ENCODE measurements at regions not wholly inside any gene's neighbourhood (a gene's known extent, or its start where the extent isn't known, plus 50 kb on each side); places are given as distances from the start of the nearest gene placed in this dataset.

DNA sequence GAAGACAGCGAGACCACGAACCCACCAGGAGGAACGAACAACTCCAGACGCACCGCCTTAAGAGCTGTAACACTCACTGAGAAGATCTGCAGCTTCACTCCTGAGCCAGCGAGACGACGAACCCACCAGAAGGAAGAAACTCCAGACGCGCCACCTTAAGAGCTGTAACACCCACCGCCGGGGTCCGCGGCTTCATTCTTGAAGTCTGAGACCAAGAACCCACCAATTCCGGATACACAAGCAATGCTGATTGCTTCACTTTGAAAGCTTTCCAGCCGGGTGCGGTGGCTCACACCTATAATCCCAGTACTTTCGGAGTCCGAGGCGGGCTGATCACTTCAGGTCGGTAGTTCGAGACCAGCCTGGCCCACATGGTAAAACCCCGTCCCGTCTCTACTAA lies 177.2 kb upstream of the MYO3A start:
- no peak overlapping the region for H3K4me3 Mint-ChIP-seq
- no peak overlapping the region for H3K27ac Mint-ChIP-seq
- H3K9me3 Mint-ChIP-seq = peaks cover 23% of the 10 kb centered on the region
- no peaks in the 10 kb centered on the region for H3K27me3 Mint-ChIP-seq (ENCODE audit: insufficient read depth)
- no peak for TF ChIP-seq CTCF (IDR thresholded peaks at IDR 0.05)
- DNase-seq = no peak
- H3K36me3 Mint-ChIP-seq (ENCODE audit: low read depth) = no peaks in the 10 kb centered on the region
- H3K4me1 Mint-ChIP-seq (ENCODE audit: low read depth) = no peaks in the 10 kb centered on the region

- TF ChIP-seq CTCF (IDR thresholded peaks at IDR 0.05) = peak; percentile 34; the same call in 1 of the 2 replicates
- Mint-ChIP-seq H3K36me3 (ENCODE audit: low read depth) (no peaks in the 10 kb centered on the region), H3K4me1 (ENCODE audit: low read depth) (no peaks in the 10 kb centered on the region), H3K9me3 (peaks cover 29% of the 10 kb centered on the region), H3K4me3 (no peak overlapping the region), H3K27me3 (ENCODE audit: insufficient read depth) (no peaks in the 10 kb centered on the region; the same call in 1 of the 2 replicates), H3K27ac (no peak overlapping the region)
- DNase-seq = no peak
These were observed 176.0 kb upstream of the MYO3A start for GRCh38 chr10:25758041-25758457.

- Mint-ChIP-seq H3K9me3 (peaks cover 34% of the 10 kb centered on the region), H3K36me3 (ENCODE audit: low read depth) (no peaks in the 10 kb centered on the region), H3K4me1 (ENCODE audit: low read depth) (no peaks in the 10 kb centered on the region), H3K27me3 (ENCODE audit: insufficient read depth) (no peaks in the 10 kb centered on the region; the same call in 1 of the 2 replicates), H3K4me3 (no peak overlapping the region), H3K27ac (no peak overlapping the region)
- no peak for TF ChIP-seq CTCF (IDR thresholded peaks at IDR 0.05)
- DNase-seq = no peak
These were observed 175.5 kb upstream of the MYO3A start for GRCh38 chr10:25758511-25758910.

- H3K9me3 Mint-ChIP-seq = peaks cover 35% of the 10 kb centered on the region
These were observed 172.1 kb upstream of the MYO3A start for GRCh38 chr10:25761937-25762336.

DNA sequence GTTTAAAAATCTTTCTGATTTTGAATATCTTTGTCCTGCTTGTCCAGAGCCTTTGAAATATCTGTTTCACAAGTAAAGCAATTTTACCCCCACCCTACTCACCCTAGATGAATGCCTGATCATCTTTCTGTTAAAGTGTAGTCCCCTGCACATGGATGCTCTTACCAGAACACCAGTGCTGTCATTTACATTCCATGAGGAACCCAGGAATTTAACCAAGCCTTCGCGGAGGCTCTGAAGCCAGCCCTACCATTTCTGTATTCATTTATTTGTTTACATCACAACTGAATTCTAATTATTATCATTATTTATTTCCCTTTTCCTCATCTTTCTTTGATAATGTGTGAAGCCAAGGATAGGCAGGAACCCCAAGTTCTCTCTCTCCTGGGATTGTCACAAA lies 167.8 kb upstream of the MYO3A start:
- H3K27me3 Mint-ChIP-seq (ENCODE audit: insufficient read depth) = no peaks in the 10 kb centered on the region; the same call in 1 of the 2 replicates
- H3K27ac Mint-ChIP-seq = no peak overlapping the region

More at GRCh38 chr10:25761937-25762336, 172.1 kb upstream of the MYO3A start:
- Mint-ChIP-seq H3K4me1 (ENCODE audit: low read depth) (no peaks in the 10 kb centered on the region), H3K36me3 (ENCODE audit: low read depth) (no peaks in the 10 kb centered on the region), H3K4me3 (no peak overlapping the region), H3K27me3 (ENCODE audit: insufficient read depth) (no peaks in the 10 kb centered on the region; the same call in 1 of the 2 replicates), H3K27ac (no peak overlapping the region)
- no peak for TF ChIP-seq CTCF (IDR thresholded peaks at IDR 0.05)
- no peak for DNase-seq

More for the DNA sequence above, 167.8 kb upstream of the MYO3A start:
- H3K36me3 Mint-ChIP-seq (ENCODE audit: low read depth) = no peaks in the 10 kb centered on the region
- no peaks in the 10 kb centered on the region for H3K4me1 Mint-ChIP-seq (ENCODE audit: low read depth)
- no peak for TF ChIP-seq CTCF (IDR thresholded peaks at IDR 0.05)
- DNase-seq = no peak
- no peak overlapping the region for H3K4me3 Mint-ChIP-seq
- H3K9me3 Mint-ChIP-seq = peaks cover 25% of the 10 kb centered on the region
